ENCODE measurements at regions not wholly inside any gene's neighbourhood (a gene's known extent, or its start where the extent isn't known, plus 50 kb on each side); places are given as distances from the start of the nearest gene placed in this dataset.

GRCh38 chr11:80163441-80163840 lies 722.6 kb upstream of the TENM4 start:
- no peak for DNase-seq

DNA sequence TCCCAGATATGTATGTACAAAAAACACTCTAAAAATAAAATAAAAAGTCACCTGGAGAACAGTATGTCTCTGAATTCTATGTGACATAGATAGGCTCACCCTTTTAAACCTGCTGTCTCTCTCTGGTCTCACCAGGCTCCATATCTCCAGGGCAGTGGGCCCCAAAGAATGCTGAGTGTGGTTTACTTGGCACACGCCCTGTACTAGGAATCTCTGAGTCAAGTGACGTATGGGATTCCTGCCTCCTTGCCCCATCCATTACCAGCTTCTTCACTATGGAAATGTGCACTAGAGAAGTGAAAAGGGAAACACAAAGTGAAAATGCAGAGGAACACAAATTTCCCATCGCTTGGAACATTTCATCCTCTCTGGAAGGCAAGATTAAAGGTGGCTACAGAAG lies 722.2 kb upstream of the TENM4 start:
- no peak for DNase-seq

- DNase-seq: no peak
These were observed 721.6 kb upstream of the TENM4 start for GRCh38 chr11:80162387-80162786.

GRCh38 chr11:80157447-80157846 lies 716.6 kb upstream of the TENM4 start:
- DNase-seq: no peak

DNA sequence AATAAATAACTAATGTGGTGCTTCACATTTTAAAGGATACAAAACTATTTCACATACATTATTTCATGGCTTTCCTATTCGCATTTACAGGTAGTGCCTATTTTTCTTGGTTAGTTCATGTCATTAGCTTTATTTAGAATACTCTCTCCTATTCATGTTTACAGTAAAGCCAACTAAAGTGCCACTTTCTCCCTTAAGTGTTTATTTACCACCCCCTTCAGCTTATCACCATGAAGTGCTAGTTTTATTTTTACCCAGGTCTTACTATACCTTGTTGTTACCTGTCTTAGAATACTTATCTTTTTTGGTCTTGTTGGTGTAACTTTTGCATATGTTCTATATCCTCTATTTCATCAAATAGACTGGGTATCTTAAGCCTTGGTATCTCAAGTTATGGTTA lies 715.2 kb upstream of the TENM4 start:
- no peak for DNase-seq

DNA sequence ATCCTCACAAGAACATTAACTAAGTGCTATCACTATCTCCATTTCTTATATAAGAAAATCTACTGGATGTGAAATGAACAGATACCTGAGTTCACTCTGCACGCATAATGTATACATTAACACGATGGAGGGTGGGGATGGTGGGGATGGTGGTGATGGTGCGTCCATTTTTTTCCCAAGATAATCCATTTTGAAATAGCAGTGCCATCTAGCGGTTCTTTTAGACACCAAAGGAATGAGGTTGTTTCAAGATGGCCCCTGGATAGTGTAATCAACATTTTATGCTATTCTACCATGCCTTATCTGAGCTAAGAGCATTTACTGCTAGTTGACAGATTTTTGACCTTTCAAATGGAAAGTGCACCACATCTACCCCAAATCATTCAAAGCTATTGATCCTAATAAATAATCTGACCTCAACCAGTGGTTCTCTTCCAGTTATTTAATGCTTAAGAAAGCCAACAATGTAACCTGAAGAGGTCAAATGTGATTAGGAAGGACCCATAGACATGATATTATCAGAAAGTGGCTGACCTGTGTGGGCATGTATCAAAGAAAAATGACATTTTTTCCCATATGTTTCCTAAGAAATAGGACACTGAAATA lies 714.7 kb upstream of the TENM4 start:
- no peak for DNase-seq

- DNase-seq: no peak
These were observed 705.4 kb upstream of the TENM4 start for GRCh38 chr11:80146232-80146631.

GRCh38 chr11:80144897-80145594 lies 704.2 kb upstream of the TENM4 start:
- DNase-seq: no peak

DNA sequence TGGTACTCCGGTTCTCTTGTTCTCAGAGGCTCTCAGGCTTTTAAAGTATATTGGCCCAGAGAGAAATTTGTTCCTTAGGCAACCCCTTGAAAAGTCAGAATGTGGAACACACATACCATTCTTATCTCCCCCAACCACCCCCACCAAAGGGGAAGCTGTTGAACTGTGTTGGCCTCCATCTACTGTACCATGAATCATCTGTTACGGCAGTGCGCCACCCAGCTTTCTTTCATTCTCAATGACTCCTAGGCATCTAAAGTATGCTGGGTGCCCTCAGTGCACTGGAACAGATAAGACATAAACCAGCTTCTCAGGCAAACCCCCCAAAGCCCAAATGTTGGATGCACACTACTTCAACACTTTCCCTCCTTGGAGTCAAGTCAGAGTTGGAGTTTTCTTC lies 696.2 kb upstream of the TENM4 start:
- DNase-seq: no peak

GRCh38 chr11:80129396-80129795 lies 688.6 kb upstream of the TENM4 start:
- no peak for DNase-seq

DNA sequence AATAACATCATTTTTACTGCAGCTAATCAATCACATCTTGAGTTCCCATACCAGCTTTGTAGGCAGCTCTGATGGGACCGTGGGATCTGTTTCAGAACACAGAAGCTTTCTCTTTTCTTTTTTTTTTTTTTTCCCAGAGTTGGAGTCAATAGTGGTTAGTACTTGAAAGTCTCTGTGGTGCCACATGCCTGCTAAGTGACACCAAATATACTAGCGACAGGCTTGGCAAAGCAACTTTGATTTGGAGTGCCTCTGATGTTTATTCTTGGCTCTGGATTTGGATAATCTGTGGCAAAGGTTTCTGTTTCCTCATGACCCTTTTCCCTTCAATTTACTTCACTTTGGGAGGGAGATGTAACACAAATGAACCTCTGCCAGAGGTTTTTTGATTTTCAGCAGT lies 681.4 kb upstream of the TENM4 start:
- no peak for DNase-seq

- DNase-seq: no peak
These were observed 677.2 kb upstream of the TENM4 start for GRCh38 chr11:80118073-80118472.

DNA sequence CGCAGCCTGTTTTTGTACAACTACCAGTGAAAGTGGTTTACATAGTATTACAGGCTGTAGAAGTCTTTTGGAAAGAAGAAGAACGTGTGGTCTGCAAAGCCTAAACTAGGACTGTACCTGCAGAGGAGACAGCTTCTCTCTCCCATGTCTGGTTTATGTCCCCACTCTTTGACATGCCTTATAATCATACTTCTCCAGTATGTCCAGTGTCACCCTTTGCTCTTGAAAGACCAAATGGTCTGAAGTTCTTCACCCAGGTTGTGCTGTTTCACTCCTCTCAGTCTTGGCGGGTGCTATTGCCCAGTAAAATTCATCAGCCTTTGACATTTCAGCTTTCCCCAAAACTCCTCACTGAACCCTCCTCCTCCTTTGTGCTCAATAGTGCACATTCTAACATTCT lies 676.0 kb upstream of the TENM4 start:
- no peak for DNase-seq

DNA sequence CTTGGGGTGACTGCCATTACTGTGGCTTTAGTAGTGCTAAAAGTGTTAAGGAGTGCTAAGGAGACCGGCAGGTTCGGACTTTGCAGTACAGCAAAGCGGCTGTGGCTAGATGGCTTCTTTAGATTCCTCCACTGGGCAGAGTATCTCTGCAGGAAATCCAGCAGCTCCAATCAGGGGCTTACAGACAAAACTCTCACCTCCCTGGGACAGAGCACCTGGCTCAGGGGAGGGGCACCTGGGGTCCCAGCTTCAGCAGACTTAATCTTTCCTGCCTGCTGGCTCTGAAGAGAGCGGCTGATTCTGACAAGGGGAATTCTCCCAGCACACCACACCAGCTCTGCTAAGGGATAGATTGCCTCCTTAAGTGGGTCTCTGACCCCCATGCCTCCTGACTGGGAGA lies 668.8 kb upstream of the TENM4 start:
- no peak for DNase-seq

DNA sequence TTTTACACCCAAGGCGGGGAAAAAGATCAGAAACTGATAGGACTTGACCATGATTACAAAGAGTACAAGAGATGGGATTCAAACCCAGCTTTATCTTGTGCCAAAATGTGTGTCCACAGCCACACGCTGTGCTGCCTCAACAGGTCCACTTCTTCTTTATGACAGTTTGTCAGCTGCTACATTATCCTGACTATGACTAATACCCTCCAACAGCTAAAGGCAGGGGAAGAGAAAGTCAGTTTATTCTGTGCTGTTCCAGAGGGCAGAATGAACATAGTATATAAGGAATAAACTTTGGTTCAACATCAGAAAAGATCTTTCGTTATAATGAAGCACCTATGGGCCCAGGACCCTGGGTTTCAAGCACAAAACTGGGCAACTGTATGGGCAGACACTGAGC lies 668.2 kb upstream of the TENM4 start:
- no peak for DNase-seq

DNA sequence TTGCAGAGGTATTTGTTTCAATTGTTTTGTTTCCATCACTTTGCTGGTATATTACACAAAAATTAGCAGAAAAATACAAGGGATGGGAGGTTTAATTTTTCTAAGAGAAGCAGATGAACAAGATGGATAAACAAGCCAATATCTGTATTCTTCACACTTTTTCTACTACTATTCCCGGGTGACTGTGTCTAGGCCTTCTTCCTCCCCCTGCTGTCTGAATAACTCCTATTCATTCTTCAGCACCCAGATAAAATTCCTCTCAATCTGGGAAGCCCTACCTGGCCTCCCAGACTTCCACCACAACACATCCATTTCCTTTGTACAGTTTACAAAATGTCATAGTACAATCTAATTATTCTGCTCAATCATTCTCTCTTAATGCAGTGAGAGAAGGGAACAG lies 666.6 kb upstream of the TENM4 start:
- DNase-seq: no peak

DNA sequence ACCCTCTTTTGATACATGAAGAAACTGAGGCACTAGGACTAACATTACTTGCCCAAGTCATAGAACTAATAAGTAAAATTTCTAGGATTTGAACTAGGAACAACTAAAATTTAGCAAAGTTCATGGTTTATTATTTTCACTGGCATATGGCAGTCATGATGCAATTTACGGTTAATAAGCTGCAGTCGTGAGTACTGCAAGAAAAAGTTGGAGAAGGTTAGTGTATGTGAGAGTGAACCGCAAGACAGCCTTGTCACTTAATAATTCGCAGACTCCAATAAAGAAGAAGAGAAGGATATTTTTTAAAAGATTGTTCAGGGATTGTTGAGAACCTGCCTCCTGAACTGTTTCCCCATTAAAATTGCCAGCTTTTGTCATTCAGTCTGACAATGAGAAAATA lies 663.4 kb upstream of the TENM4 start:
- DNase-seq: no peak

- DNase-seq: no peak
These were observed 662.5 kb upstream of the TENM4 start for GRCh38 chr11:80103142-80103859.

- DNase-seq: no peak
These were observed 656.3 kb upstream of the TENM4 start for GRCh38 chr11:80097146-80097545.

- no peak for DNase-seq
These were observed 655.9 kb upstream of the TENM4 start for GRCh38 chr11:80096736-80097135.

DNA sequence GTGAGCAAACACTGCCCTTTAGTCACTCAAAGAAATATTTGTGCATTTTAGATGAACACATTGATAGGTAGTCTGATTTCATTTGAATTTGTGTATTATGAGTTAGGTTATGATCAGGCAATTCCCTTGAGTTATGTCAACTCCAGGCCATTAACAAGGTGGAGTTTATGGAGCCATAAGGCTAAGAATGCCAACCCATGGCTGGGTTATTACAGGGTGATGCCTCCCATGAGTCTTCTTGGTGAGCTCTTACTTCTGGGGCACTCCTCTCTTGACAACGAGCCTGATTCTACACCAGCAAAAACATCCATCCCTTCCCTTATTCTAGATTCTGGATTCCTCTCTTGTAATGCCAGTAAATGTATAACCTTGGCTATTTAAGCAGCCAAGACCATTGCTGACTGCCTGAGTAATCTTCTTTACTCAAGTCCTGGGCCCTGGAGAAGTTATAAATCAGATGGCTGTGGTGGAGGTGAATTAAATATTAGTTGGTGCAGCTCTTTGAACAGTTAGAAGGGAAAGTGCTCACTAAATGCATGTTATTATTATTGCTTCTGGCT lies 645.7 kb upstream of the TENM4 start:
- DNase-seq: no peak

GRCh38 chr11:80085563-80085962 lies 644.7 kb upstream of the TENM4 start:
- no peak for DNase-seq

DNA sequence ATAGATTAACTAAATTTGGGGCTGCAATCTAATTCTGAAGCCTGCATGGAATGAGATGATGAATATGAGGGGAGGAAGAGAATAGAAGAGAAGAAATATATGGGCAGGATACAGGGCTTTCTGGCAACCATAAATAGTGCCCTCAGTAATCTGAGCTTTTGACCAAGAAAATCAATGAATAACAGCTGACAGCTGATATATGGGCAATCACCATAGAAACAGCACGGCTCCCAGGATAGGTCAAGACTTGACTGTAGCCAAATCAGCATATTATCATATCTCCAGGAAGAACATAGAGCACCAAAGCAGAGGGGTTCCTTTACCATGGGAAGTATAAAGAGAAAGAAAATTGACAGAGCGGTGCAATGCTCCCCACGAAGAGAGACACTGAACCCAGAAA lies 643.8 kb upstream of the TENM4 start:
- DNase-seq: no peak

GRCh38 chr11:80083531-80083951 lies 642.7 kb upstream of the TENM4 start:
- no peak for DNase-seq

Measured in stimulated activated CD4-positive, alpha-beta T cell treated with anti-CD3 and anti-CD28 coated beads, Interleukin-4, amount 100 ng/mL, for 24 hours (primary cell).